Lung (tissue), 11 donors: ENCODE measurements at regions not wholly inside any gene's neighbourhood (a gene's known extent, or its start where the extent isn't known, plus 50 kb on each side); places are given as distances from the start of the nearest gene placed in this dataset.

ENCODE experiments used
- ATAC-seq: fragments of 200-7000 bp; cut with Tn5 transposase; one replicate; pipeline ENCODE4 v1.9.1; 2020; ENCODE audit warnings: moderate number of reproducible peaks; ENCODE audit not compliant: insufficient read depth, low FRiP score
- DNase-seq, 3 donors: peaks; one replicate each; pipeline ENCODE4 v3.0.0-alpha.2; 2013 to 2017
- H3K27ac ChIP-seq, 2 donors: one replicate each; pipeline ENCODE4 v1.5.1; 2013; ENCODE audit warnings: mild to moderate bottlenecking in 2 of 2, moderate library complexity in 2 of 2, control low read depth in 1 of 2, inconsistent platforms in 1 of 2, low read depth in 1 of 2, low read length in 1 of 2
- H3K27me3 ChIP-seq, 3 donors: one replicate each; pipeline ENCODE4 v1.5.1; 2013; ENCODE audit warnings: low read length in 2 of 3; ENCODE audit not compliant: control insufficient read depth in 3 of 3, insufficient read depth in 3 of 3
- H3K36me3 ChIP-seq, 4 donors: one replicate each; pipeline ENCODE4 v1.5.1; 2013; ENCODE audit warnings: low read length in 4 of 4, mild to moderate bottlenecking in 1 of 4, moderate library complexity in 1 of 4; ENCODE audit not compliant: control insufficient read depth in 4 of 4, insufficient read depth in 4 of 4
- H3K4me1 ChIP-seq, 5 donors: one replicate each; pipeline ENCODE4 v1.5.1; 2013; ENCODE audit warnings: low read length in 5 of 5, mild to moderate bottlenecking in 2 of 5, moderate library complexity in 1 of 5; ENCODE audit not compliant: control insufficient read depth in 5 of 5, insufficient read depth in 5 of 5
- H3K4me3 ChIP-seq: one replicate; pipeline ENCODE4 v1.5.1; 2013; ENCODE audit warnings: mild to moderate bottlenecking, control low read depth, moderate library complexity
- H3K9ac ChIP-seq, 2 donors: one replicate each; pipeline ENCODE4 v1.5.1; 2013; ENCODE audit warnings: low read length in 2 of 2, control low read depth in 1 of 2; ENCODE audit not compliant: insufficient read depth in 1 of 2
- H3K9me3 ChIP-seq, 4 donors: one replicate each; pipeline ENCODE4 v1.5.1; 2013; ENCODE audit warnings: low read length in 3 of 4, mild to moderate bottlenecking in 1 of 4, moderate library complexity in 1 of 4; ENCODE audit not compliant: control insufficient read depth in 4 of 4, insufficient read depth in 3 of 4
- CTCF ChIP-seq: IDR thresholded peaks from 2 replicates; pipeline ENCODE4 v1.5.1; 2012; ENCODE audit warnings: mild to moderate bottlenecking; ENCODE audit errors: control extremely low read depth, extremely low read depth
- WGBS, 2 donors: extraction: QIAGEN DNeasy Blood & Tissue Kit; methylation state at CpG; one replicate each; pipeline ENCODE4 v1.1.7; 2013; 5-methylcytosine and 5-hydroxymethylcytosine counted together
- donor health status: control.
- donor health status: control.
- donor health status: Bipolar disorder and iron deficiency.
- donor health status: healthy.
- donor health status: DM: yes; HTN: yes; CAD: no.

- Histone ChIP-seq H3K27ac (no peak overlapping the region), H3K27me3 (no peaks in the 10 kb centered on the region), H3K4me3 (no peak overlapping the region), H3K9me3 (no peaks in the 10 kb centered on the region), H3K9ac (no peak overlapping the region), H3K4me1 (peaks cover 0 to 6% (median 0%) of the 10 kb centered on the region in 5 donors), H3K36me3 (no peaks in the 10 kb centered on the region)
- WGBS, 2 donors = 65 to 76% methylated on average over 7 of the region's 7 CpGs
- ATAC-seq = no peak
- TF ChIP-seq CTCF = no peak
- no peak for DNase-seq
Observed at GRCh38 chr3:5757213-5757804, 569.8 kb downstream of the EDEM1 start.

DNA sequence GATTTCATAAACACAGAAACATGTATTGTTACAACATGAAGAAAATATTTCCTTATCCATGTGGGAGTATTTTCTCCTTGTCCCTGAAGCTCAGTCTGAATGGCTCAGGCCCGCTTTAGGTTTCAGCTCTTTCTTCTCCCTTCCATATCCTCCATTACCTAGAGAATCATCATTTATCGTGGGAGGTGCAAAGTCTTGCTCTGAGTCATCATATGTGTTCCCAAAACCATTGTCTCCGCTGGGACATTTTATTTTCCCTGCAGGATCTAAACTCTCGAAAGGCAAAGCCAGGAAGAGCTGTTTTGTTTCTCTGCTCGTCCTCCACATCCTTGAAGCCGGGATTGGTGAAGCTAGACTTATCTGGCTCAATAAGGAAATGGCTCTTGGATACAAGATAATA, 571.2 kb downstream of the EDEM1 start:
- no peak for ATAC-seq

DNA sequence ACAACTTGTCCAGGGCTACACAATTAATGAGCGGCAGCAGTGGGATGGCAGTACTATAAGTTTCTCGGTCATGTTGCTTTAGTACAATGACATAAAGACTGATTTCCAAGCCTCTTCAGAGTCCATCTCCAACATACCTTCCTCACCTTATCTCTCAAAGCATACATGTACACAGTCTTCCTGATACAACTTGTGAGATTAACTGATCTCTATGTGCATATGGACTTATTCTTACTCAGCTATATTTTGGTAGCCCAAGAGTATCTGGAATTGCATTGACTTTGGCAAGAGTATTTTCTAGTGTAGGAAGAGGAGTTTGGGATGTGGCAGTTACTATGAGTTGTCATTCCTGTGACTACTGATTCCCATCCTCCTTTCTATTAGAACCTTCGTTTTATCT, 575.0 kb downstream of the EDEM1 start:
- Histone ChIP-seq H3K9ac (no peak overlapping the region), H3K27ac (no peak overlapping the region), H3K4me3 (no peak overlapping the region), H3K9me3 (no peaks in the 10 kb centered on the region), H3K36me3 (no peaks in the 10 kb centered on the region), H3K27me3 (no peaks in the 10 kb centered on the region), H3K4me1 (no peaks in the 10 kb centered on the region)
- WGBS, 2 donors = 81 to 89% methylated on average over 3 of the region's 3 CpGs
- ATAC-seq = no peak
- no peak for DNase-seq
- no peak for TF ChIP-seq CTCF

More for the DNA sequence above, 571.2 kb downstream of the EDEM1 start:
- TF ChIP-seq CTCF = no peak
- 78 to 90% methylated on average over 6 of the region's 6 CpGs for WGBS, 2 donors
- H3K27me3 ChIP-seq = no peaks in the 10 kb centered on the region
- H3K27ac ChIP-seq = no peak overlapping the region
- H3K9ac ChIP-seq = no peak overlapping the region
- H3K4me3 ChIP-seq = no peak overlapping the region
- no peak for DNase-seq
- peaks cover 0 to 6% (median 0%) of the 10 kb centered on the region in 5 donors for H3K4me1 ChIP-seq
- no peaks in the 10 kb centered on the region for H3K36me3 ChIP-seq
- no peaks in the 10 kb centered on the region for H3K9me3 ChIP-seq

DNA sequence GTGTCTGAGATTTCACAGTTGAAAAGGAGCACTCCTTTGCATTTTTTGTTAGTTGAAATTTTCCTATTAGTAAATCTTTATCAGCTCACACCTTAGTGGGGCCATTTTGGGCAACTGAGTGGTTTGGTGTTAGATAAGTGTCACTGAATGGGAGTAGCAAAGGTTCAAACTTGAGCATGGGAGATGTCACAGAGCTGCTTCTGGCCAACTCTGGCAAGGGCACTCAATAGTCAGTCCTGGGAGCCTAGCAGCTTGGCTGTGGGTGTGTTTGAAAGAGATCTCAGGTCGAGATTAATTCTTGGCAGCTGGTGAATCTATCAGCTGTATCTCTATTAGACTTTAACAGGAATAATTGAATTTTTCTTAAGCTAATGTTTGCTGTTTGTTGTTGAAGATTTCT, 579.3 kb downstream of the EDEM1 start:
- H3K27me3 ChIP-seq = no peaks in the 10 kb centered on the region
- DNase-seq (no peak), ATAC-seq (no peak)
- H3K4me1 ChIP-seq = no peaks in the 10 kb centered on the region
- H3K9ac ChIP-seq = no peak overlapping the region
- WGBS, 2 donors = 34 to 58% methylated on average over 1 of the region's 1 CpG
- no peak overlapping the region for H3K4me3 ChIP-seq
- no peak for TF ChIP-seq CTCF
- H3K9me3 ChIP-seq = no peaks in the 10 kb centered on the region
- no peak overlapping the region for H3K27ac ChIP-seq
- no peaks in the 10 kb centered on the region for H3K36me3 ChIP-seq
